HG03175 (cell line): ENCODE measurements at regions not wholly inside any gene's neighbourhood (a gene's known extent, or its start where the extent isn't known, plus 50 kb on each side); places are given as distances from the start of the nearest gene placed in this dataset.

ENCODE experiments used
- ATAC-seq: cut with Tn5 transposase; IDR thresholded peaks from one replicate; pipeline ENCODE4 v1.9.1; 2021; ENCODE audit warnings: mild to moderate bottlenecking, moderate library complexity; ENCODE audit not compliant: unreplicated experiment

GRCh38 chr4:24070117-24070516 is 180.3 kb upstream of the PPARGC1A start:
- no peak for ATAC-seq

- ATAC-seq, result no peak
Measured at GRCh38 chr4:24067367-24068193, 177.7 kb upstream of the PPARGC1A start.

- ATAC-seq, result no peak
Measured at GRCh38 chr4:24065974-24066373, 176.1 kb upstream of the PPARGC1A start.

GRCh38 chr4:24063731-24064130 is 173.9 kb upstream of the PPARGC1A start:
- no peak for ATAC-seq

GRCh38 chr4:24060932-24061331 is 171.1 kb upstream of the PPARGC1A start:
- ATAC-seq, result no peak

- no peak for ATAC-seq
Measured at GRCh38 chr4:24059839-24060238, 170.0 kb upstream of the PPARGC1A start.

GRCh38 chr4:24057915-24058559 is 168.2 kb upstream of the PPARGC1A start:
- no peak for ATAC-seq

GRCh38 chr4:24056289-24056688 is 166.4 kb upstream of the PPARGC1A start:
- ATAC-seq, result no peak

GRCh38 chr4:24055623-24056022 is 165.8 kb upstream of the PPARGC1A start:
- no peak for ATAC-seq

GRCh38 chr4:24054910-24055309 is 165.1 kb upstream of the PPARGC1A start:
- no peak for ATAC-seq

- no peak for ATAC-seq
Measured at GRCh38 chr4:24053934-24054333, 164.1 kb upstream of the PPARGC1A start.

GRCh38 chr4:24044610-24045589 is 155.1 kb upstream of the PPARGC1A start:
- no peak for ATAC-seq

GRCh38 chr4:24042094-24042493 is 152.2 kb upstream of the PPARGC1A start:
- no peak for ATAC-seq

- ATAC-seq, result no peak
Measured at GRCh38 chr4:24040811-24041210, 151.0 kb upstream of the PPARGC1A start.

- ATAC-seq, result no peak
Measured at GRCh38 chr4:24033626-24034025, 143.8 kb upstream of the PPARGC1A start.

- no peak for ATAC-seq
Measured at GRCh38 chr4:24032371-24032989, 142.6 kb upstream of the PPARGC1A start.

GRCh38 chr4:24026596-24026995 is 136.7 kb upstream of the PPARGC1A start:
- ATAC-seq, result no peak

GRCh38 chr4:24024605-24025004 is 134.8 kb upstream of the PPARGC1A start:
- no peak for ATAC-seq

GRCh38 chr4:24024157-24024556 is 134.3 kb upstream of the PPARGC1A start:
- ATAC-seq, result no peak

GRCh38 chr4:24015782-24016181 is 125.9 kb upstream of the PPARGC1A start:
- ATAC-seq, result no peak
